ENCODE measurements at regions not wholly inside any gene's neighbourhood (a gene's known extent, or its start where the extent isn't known, plus 50 kb on each side); places are given as distances from the start of the nearest gene placed in this dataset.

GRCh38 chr5:91875196-91875779 is 492.2 kb upstream of the ARRDC3 start:
- H3K4me3 ChIP-seq (ENCODE audit: low read depth, low read length): peak overlapping the region; percentile 10
- no peak for TF ChIP-seq CTCF (IDR thresholded peaks at IDR 0.05; ENCODE audit: low read depth, low read length)
- in situ Hi-C loops (cut with HindIII; ENCODE audit: low sequenced_read_pairs): no loop called here
- DNase-seq (ENCODE audit: low read depth, low spot score): peak; percentile 26

- DNase-seq (ENCODE audit: low read depth, low spot score): no peak
- H3K4me3 ChIP-seq (ENCODE audit: low read depth, low read length): no peak overlapping the region
- in situ Hi-C loops (cut with HindIII; ENCODE audit: low sequenced_read_pairs): no loop called here
- no peak for TF ChIP-seq CTCF (IDR thresholded peaks at IDR 0.05; ENCODE audit: low read depth, low read length)
Observed at GRCh38 chr5:91867799-91868198, 484.7 kb upstream of the ARRDC3 start.

GRCh38 chr5:91865915-91866314 is 482.8 kb upstream of the ARRDC3 start:
- DNase-seq (ENCODE audit: low read depth, low spot score): no peak
- in situ Hi-C loops (cut with HindIII; ENCODE audit: low sequenced_read_pairs): no loop called here
- no peak overlapping the region for H3K4me3 ChIP-seq (ENCODE audit: low read depth, low read length)
- TF ChIP-seq CTCF (IDR thresholded peaks at IDR 0.05; ENCODE audit: low read depth, low read length): no peak

- H3K4me3 ChIP-seq (ENCODE audit: low read depth, low read length): no peak overlapping the region
- peak; percentile 11 for TF ChIP-seq CTCF (IDR thresholded peaks at IDR 0.05; ENCODE audit: low read depth, low read length)
- DNase-seq (ENCODE audit: low read depth, low spot score): no peak
- in situ Hi-C loops (cut with HindIII; ENCODE audit: low sequenced_read_pairs): no loop called here
Observed at GRCh38 chr5:91864962-91865361, 481.8 kb upstream of the ARRDC3 start.

- in situ Hi-C loops (cut with HindIII; ENCODE audit: low sequenced_read_pairs): no loop called here
Observed at GRCh38 chr5:91851670-91852069, 468.6 kb upstream of the ARRDC3 start.

GRCh38 chr5:91850031-91850430 is 466.9 kb upstream of the ARRDC3 start:
- in situ Hi-C loops (cut with HindIII; ENCODE audit: low sequenced_read_pairs): no loop called here
- no peak for TF ChIP-seq CTCF (IDR thresholded peaks at IDR 0.05; ENCODE audit: low read depth, low read length)
- peak; percentile 51 for DNase-seq (ENCODE audit: low read depth, low spot score)
- H3K4me3 ChIP-seq (ENCODE audit: low read depth, low read length): no peak overlapping the region

More at GRCh38 chr5:91851670-91852069, 468.6 kb upstream of the ARRDC3 start:
- H3K4me3 ChIP-seq (ENCODE audit: low read depth, low read length): no peak overlapping the region
- TF ChIP-seq CTCF (IDR thresholded peaks at IDR 0.05; ENCODE audit: low read depth, low read length): no peak
- DNase-seq (ENCODE audit: low read depth, low spot score): no peak
